ENCODE measurements at regions not wholly inside any gene's neighbourhood (a gene's known extent, or its start where the extent isn't known, plus 50 kb on each side); places are given as distances from the start of the nearest gene placed in this dataset.

DNA sequence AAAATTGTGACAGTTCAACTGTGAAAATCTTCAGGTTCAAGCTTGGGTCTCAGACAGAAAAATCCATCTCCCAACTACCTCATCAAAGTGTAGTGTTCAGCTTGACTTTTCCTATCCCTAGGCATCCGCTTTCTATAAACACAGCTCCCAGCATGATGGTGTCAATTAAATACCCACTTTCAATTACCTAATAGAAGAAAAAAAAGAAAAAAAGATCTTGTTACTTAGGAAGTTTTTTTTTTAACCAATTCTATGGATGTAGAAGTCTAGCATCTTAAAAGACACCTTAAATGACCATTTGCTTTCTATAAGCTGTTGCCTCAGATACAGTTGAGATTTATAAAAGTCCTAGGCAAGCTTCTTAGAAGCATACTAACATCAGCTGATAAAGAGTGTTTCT lies 244.1 kb upstream of the MTNR1B start:
- Histone ChIP-seq H2AFZ (ENCODE audit: control insufficient read depth, low read length) (no peak overlapping the region), H3K27ac (ENCODE audit: control insufficient read depth, insufficient read depth, low read length) (no peak overlapping the region), H3K4me2 (ENCODE audit: control insufficient read depth, extremely low read depth, insufficient read depth, low read depth, low read length) (no peak overlapping the region), H3K36me3 (ENCODE audit: control insufficient read depth in 2 of 2, extremely low read depth in 1 of 2, insufficient read depth in 2 of 2, low read length in 2 of 2) (no peaks in the 10 kb centered on the region), H3K9ac (ENCODE audit: control insufficient read depth, extremely low read depth, insufficient read depth, low read length) (no peak overlapping the region), H3K79me2 (ENCODE audit: control insufficient read depth, insufficient read depth, low read length) (no peaks in the 10 kb centered on the region), H4K20me1 (ENCODE audit: control insufficient read depth, extremely low read depth, insufficient read depth, low read length) (no peaks in the 10 kb centered on the region), H3K27me3 (ENCODE audit: control insufficient read depth, extremely low read depth, insufficient read depth, low read length) (peaks cover 4% of the 10 kb centered on the region), H3K4me1 (ENCODE audit: control insufficient read depth, extremely low read depth, insufficient read depth, low read length) (no peaks in the 10 kb centered on the region), H3K9me3 (ENCODE audit: control insufficient read depth, low read depth, low read length) (no peaks in the 10 kb centered on the region), H3K4me3 (ENCODE audit: control insufficient read depth in 2 of 3, extremely low read depth in 1 of 3, insufficient read depth in 2 of 3, low read depth in 1 of 3, low read length in 3 of 3) (no peak overlapping the region), H3K9me1 (ENCODE audit: control insufficient read depth, extremely low read depth, insufficient read depth, low read length) (no peaks in the 10 kb centered on the region)
- no peak for TF ChIP-seq EZH2 (IDR thresholded peaks at IDR 0.05; ENCODE audit: low read length)
- TF ChIP-seq, protein P1, sequence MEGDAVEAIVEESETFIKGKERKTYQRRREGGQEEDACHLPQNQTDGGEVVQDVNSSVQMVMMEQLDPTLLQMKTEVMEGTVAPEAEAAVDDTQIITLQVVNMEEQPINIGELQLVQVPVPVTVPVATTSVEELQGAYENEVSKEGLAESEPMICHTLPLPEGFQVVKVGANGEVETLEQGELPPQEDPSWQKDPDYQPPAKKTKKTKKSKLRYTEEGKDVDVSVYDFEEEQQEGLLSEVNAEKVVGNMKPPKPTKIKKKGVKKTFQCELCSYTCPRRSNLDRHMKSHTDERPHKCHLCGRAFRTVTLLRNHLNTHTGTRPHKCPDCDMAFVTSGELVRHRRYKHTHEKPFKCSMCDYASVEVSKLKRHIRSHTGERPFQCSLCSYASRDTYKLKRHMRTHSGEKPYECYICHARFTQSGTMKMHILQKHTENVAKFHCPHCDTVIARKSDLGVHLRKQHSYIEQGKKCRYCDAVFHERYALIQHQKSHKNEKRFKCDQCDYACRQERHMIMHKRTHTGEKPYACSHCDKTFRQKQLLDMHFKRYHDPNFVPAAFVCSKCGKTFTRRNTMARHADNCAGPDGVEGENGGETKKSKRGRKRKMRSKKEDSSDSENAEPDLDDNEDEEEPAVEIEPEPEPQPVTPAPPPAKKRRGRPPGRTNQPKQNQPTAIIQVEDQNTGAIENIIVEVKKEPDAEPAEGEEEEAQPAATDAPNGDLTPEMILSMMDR (optimal IDR thresholded peaks at IDR 0.05 in 1 of 3, IDR thresholded peaks at IDR 0.05 in 1 of 3, conservative IDR thresholded peaks at IDR 0.05 in 1 of 3; ENCODE audit: extremely low read depth in 1 of 3, insufficient read depth in 2 of 3, low read length in 3 of 3) = no peak
- FAIRE-seq (no peak), DNase-seq (ENCODE audit: low read depth, low spot score) (no peak)
- dilution Hi-C loops (cut with MboI; ENCODE audit: extremely low pct_ligation_motif_present, low sequenced_read_pairs) = no loop called here

DNA sequence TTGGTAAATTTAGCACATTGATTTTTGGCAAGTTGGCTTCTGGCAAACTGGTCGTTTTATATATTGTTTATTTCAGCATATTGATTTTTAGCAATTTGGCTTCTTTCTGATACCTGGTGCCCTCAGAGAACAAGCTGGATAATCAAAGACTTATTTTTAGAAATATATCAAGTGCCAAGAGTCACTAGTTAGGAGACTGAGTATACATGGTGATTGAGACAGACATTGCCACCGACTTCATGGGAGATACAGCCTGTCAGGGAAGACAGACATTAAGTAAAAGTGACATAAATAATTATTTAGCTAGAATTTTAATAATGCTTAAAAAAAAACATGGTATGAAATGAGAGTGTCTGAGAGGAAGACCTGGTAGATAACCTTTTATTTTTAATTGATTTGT lies 242.3 kb upstream of the MTNR1B start:
- H3K4me2 ChIP-seq (ENCODE audit: control insufficient read depth, extremely low read depth, insufficient read depth, low read depth, low read length) = no peak overlapping the region
- peaks cover 4% of the 10 kb centered on the region for H3K27me3 ChIP-seq (ENCODE audit: control insufficient read depth, extremely low read depth, insufficient read depth, low read length)
- H3K9ac ChIP-seq (ENCODE audit: control insufficient read depth, extremely low read depth, insufficient read depth, low read length) = no peak overlapping the region
- dilution Hi-C loops (cut with MboI; ENCODE audit: extremely low pct_ligation_motif_present, low sequenced_read_pairs) = no loop called here
- H3K36me3 ChIP-seq (ENCODE audit: control insufficient read depth in 2 of 2, extremely low read depth in 1 of 2, insufficient read depth in 2 of 2, low read length in 2 of 2) = no peaks in the 10 kb centered on the region
- H3K4me3 ChIP-seq (ENCODE audit: control insufficient read depth in 2 of 3, extremely low read depth in 1 of 3, insufficient read depth in 2 of 3, low read depth in 1 of 3, low read length in 3 of 3) = no peak overlapping the region
- no peak for FAIRE-seq
- no peak overlapping the region for H2AFZ ChIP-seq (ENCODE audit: control insufficient read depth, low read length)
- H3K9me1 ChIP-seq (ENCODE audit: control insufficient read depth, extremely low read depth, insufficient read depth, low read length) = no peaks in the 10 kb centered on the region
- no peaks in the 10 kb centered on the region for H3K79me2 ChIP-seq (ENCODE audit: control insufficient read depth, insufficient read depth, low read length)
- H4K20me1 ChIP-seq (ENCODE audit: control insufficient read depth, extremely low read depth, insufficient read depth, low read length) = no peaks in the 10 kb centered on the region
- no peaks in the 10 kb centered on the region for H3K9me3 ChIP-seq (ENCODE audit: control insufficient read depth, low read depth, low read length)
- no peak overlapping the region for H3K27ac ChIP-seq (ENCODE audit: control insufficient read depth, insufficient read depth, low read length)
- no peaks in the 10 kb centered on the region for H3K4me1 ChIP-seq (ENCODE audit: control insufficient read depth, extremely low read depth, insufficient read depth, low read length)
- TF ChIP-seq, protein P1 (optimal IDR thresholded peaks at IDR 0.05 in 1 of 3, IDR thresholded peaks at IDR 0.05 in 1 of 3, conservative IDR thresholded peaks at IDR 0.05 in 1 of 3; ENCODE audit: extremely low read depth in 1 of 3, insufficient read depth in 2 of 3, low read length in 3 of 3) = no peak
- no peak for TF ChIP-seq EZH2 (IDR thresholded peaks at IDR 0.05; ENCODE audit: low read length)
- DNase-seq (ENCODE audit: low read depth, low spot score) = no peak

Measured in keratinocyte (primary cell).